Thyroid gland (tissue), 4 donors: ENCODE measurements at regions not wholly inside any gene's neighbourhood (a gene's known extent, or its start where the extent isn't known, plus 50 kb on each side); places are given as distances from the start of the nearest gene placed in this dataset.

Experiments
- CTCF ChIP-seq, 6 experiments: fragments of 200-600 bp in 3 of 6; fragments of 450-650 bp in 3 of 6; sonication (generic) in 3 of 6; IDR thresholded peaks; one replicate each; pipeline ENCODE4 v1.5.1; 2016 to 2019; ENCODE audit warnings: antibody characterized with exemption in 6 of 6, mild to moderate bottlenecking in 2 of 6, inconsistent platforms in 1 of 6, moderate library complexity in 1 of 6
- POLR2A ChIP-seq, 2 donors: fragments of 450-650 bp; IDR thresholded peaks; one replicate each; pipeline ENCODE4 v1.6.1; 2017; ENCODE audit warnings: antibody characterized with exemption in 2 of 2, mild to moderate bottlenecking in 2 of 2, moderate library complexity in 1 of 2

DNA sequence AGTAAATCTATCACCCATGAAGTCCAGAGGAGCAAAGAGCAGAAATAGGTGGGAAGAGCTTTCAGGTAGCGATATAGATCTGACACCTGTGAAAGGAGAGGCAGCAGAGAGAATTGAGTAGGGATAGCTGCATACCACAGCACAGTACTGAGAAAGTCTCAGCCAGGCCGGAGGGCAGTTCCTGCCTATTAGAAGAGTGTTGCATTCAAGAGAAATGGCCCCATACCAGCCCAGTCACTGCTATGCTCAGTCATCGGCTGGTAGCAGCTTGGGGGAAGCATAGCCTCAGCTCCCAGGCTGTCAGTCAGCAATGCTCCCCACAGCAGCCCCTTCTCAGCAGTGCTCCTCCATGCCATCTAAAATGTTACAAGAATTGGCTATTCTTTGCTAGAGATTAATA is 285.1 kb upstream of the CDH6 start:
- TF ChIP-seq CTCF (IDR thresholded peaks at IDR 0.05) (no peak), POLR2A (IDR thresholded peaks at IDR 0.05) (no peak)
